ENCODE measurements at regions not wholly inside any gene's neighbourhood (a gene's known extent, or its start where the extent isn't known, plus 50 kb on each side); places are given as distances from the start of the nearest gene placed in this dataset.

GRCh38 chr7:121810831-121811672 is 61.9 kb upstream of the PTPRZ1 start:
- no peaks in the 10 kb centered on the region for H3K27me3 ChIP-seq (ENCODE audit: insufficient read depth, low read length)
- H3K4me3 ChIP-seq (ENCODE audit: low read length): no peak overlapping the region
- no peaks in the 10 kb centered on the region for H3K4me1 ChIP-seq (ENCODE audit: insufficient read depth, low read length)
- H3K9me3 ChIP-seq (ENCODE audit: low read depth, low read length): no peaks in the 10 kb centered on the region

- Histone ChIP-seq H3K27me3 (ENCODE audit: insufficient read depth, low read length) (no peaks in the 10 kb centered on the region), H3K4me1 (ENCODE audit: insufficient read depth, low read length) (no peaks in the 10 kb centered on the region), H3K4me3 (ENCODE audit: low read length) (no peak overlapping the region), H3K9me3 (ENCODE audit: low read depth, low read length) (no peaks in the 10 kb centered on the region)
These were observed 65.9 kb upstream of the PTPRZ1 start for GRCh38 chr7:121807078-121807477.

GRCh38 chr7:121803039-121803438 is 69.9 kb upstream of the PTPRZ1 start:
- Histone ChIP-seq H3K4me3 (ENCODE audit: low read length) (no peak overlapping the region), H3K4me1 (ENCODE audit: insufficient read depth, low read length) (no peaks in the 10 kb centered on the region), H3K27me3 (ENCODE audit: insufficient read depth, low read length) (no peaks in the 10 kb centered on the region), H3K9me3 (ENCODE audit: low read depth, low read length) (no peaks in the 10 kb centered on the region)

- Histone ChIP-seq H3K27me3 (ENCODE audit: insufficient read depth, low read length) (no peaks in the 10 kb centered on the region), H3K9me3 (ENCODE audit: low read depth, low read length) (no peaks in the 10 kb centered on the region), H3K4me3 (ENCODE audit: low read length) (no peak overlapping the region), H3K4me1 (ENCODE audit: insufficient read depth, low read length) (no peaks in the 10 kb centered on the region)
These were observed 71.9 kb upstream of the PTPRZ1 start for GRCh38 chr7:121800916-121801675.

GRCh38 chr7:121798896-121799295 is 74.1 kb upstream of the PTPRZ1 start:
- no peak overlapping the region for H3K4me3 ChIP-seq (ENCODE audit: low read length)
- no peaks in the 10 kb centered on the region for H3K27me3 ChIP-seq (ENCODE audit: insufficient read depth, low read length)
- no peaks in the 10 kb centered on the region for H3K4me1 ChIP-seq (ENCODE audit: insufficient read depth, low read length)
- no peaks in the 10 kb centered on the region for H3K9me3 ChIP-seq (ENCODE audit: low read depth, low read length)

- H3K9me3 ChIP-seq (ENCODE audit: low read depth, low read length): no peaks in the 10 kb centered on the region
- H3K4me1 ChIP-seq (ENCODE audit: insufficient read depth, low read length): no peaks in the 10 kb centered on the region
- no peaks in the 10 kb centered on the region for H3K27me3 ChIP-seq (ENCODE audit: insufficient read depth, low read length)
- H3K4me3 ChIP-seq (ENCODE audit: low read length): no peak overlapping the region
These were observed 74.5 kb upstream of the PTPRZ1 start for GRCh38 chr7:121798453-121798840.

GRCh38 chr7:121797657-121798452 is 75.1 kb upstream of the PTPRZ1 start:
- Histone ChIP-seq H3K4me1 (ENCODE audit: insufficient read depth, low read length) (no peaks in the 10 kb centered on the region), H3K27me3 (ENCODE audit: insufficient read depth, low read length) (no peaks in the 10 kb centered on the region), H3K4me3 (ENCODE audit: low read length) (no peak overlapping the region), H3K9me3 (ENCODE audit: low read depth, low read length) (no peaks in the 10 kb centered on the region)

- Histone ChIP-seq H3K4me3 (ENCODE audit: low read length) (no peak overlapping the region), H3K4me1 (ENCODE audit: insufficient read depth, low read length) (no peaks in the 10 kb centered on the region), H3K27me3 (ENCODE audit: insufficient read depth, low read length) (no peaks in the 10 kb centered on the region), H3K9me3 (ENCODE audit: low read depth, low read length) (no peaks in the 10 kb centered on the region)
These were observed 75.9 kb upstream of the PTPRZ1 start for GRCh38 chr7:121796936-121797656.

- Histone ChIP-seq H3K27me3 (ENCODE audit: insufficient read depth, low read length) (no peaks in the 10 kb centered on the region), H3K4me1 (ENCODE audit: insufficient read depth, low read length) (no peaks in the 10 kb centered on the region), H3K4me3 (ENCODE audit: low read length) (no peak overlapping the region), H3K9me3 (ENCODE audit: low read depth, low read length) (no peaks in the 10 kb centered on the region)
These were observed 76.6 kb upstream of the PTPRZ1 start for GRCh38 chr7:121796381-121796780.

- H3K27me3 ChIP-seq (ENCODE audit: insufficient read depth, low read length): no peaks in the 10 kb centered on the region
- no peaks in the 10 kb centered on the region for H3K9me3 ChIP-seq (ENCODE audit: low read depth, low read length)
- H3K4me1 ChIP-seq (ENCODE audit: insufficient read depth, low read length): no peaks in the 10 kb centered on the region
- H3K4me3 ChIP-seq (ENCODE audit: low read length): no peak overlapping the region
These were observed 77.2 kb upstream of the PTPRZ1 start for GRCh38 chr7:121795736-121796135.

- no peaks in the 10 kb centered on the region for H3K4me1 ChIP-seq (ENCODE audit: insufficient read depth, low read length)
- H3K4me3 ChIP-seq (ENCODE audit: low read length): no peak overlapping the region
- H3K9me3 ChIP-seq (ENCODE audit: low read depth, low read length): no peaks in the 10 kb centered on the region
- no peaks in the 10 kb centered on the region for H3K27me3 ChIP-seq (ENCODE audit: insufficient read depth, low read length)
These were observed 79.2 kb upstream of the PTPRZ1 start for GRCh38 chr7:121793716-121794115.

GRCh38 chr7:121777672-121778071 is 95.3 kb upstream of the PTPRZ1 start:
- Histone ChIP-seq H3K4me1 (ENCODE audit: insufficient read depth, low read length) (no peaks in the 10 kb centered on the region), H3K4me3 (ENCODE audit: low read length) (no peak overlapping the region), H3K27me3 (ENCODE audit: insufficient read depth, low read length) (no peaks in the 10 kb centered on the region), H3K9me3 (ENCODE audit: low read depth, low read length) (no peaks in the 10 kb centered on the region)

- H3K4me3 ChIP-seq (ENCODE audit: low read length): no peak overlapping the region
- no peaks in the 10 kb centered on the region for H3K4me1 ChIP-seq (ENCODE audit: insufficient read depth, low read length)
- H3K9me3 ChIP-seq (ENCODE audit: low read depth, low read length): no peaks in the 10 kb centered on the region
- no peaks in the 10 kb centered on the region for H3K27me3 ChIP-seq (ENCODE audit: insufficient read depth, low read length)
These were observed 98.4 kb upstream of the PTPRZ1 start for GRCh38 chr7:121774563-121774962.

GRCh38 chr7:121766676-121767075 is 106.3 kb upstream of the PTPRZ1 start:
- Histone ChIP-seq H3K9me3 (ENCODE audit: low read depth, low read length) (no peaks in the 10 kb centered on the region), H3K27me3 (ENCODE audit: insufficient read depth, low read length) (no peaks in the 10 kb centered on the region), H3K4me3 (ENCODE audit: low read length) (no peak overlapping the region), H3K4me1 (ENCODE audit: insufficient read depth, low read length) (no peaks in the 10 kb centered on the region)

Measured in mononuclear cell (primary cell).